Stimulated activated CD8-positive, alpha-beta memory T cell treated with anti-CD3 and anti-CD28 coated beads, Interleukin-2, amount 100 ng/mL, for 1 hour (primary cell): ENCODE measurements at regions not wholly inside any gene's neighbourhood (a gene's known extent, or its start where the extent isn't known, plus 50 kb on each side); places are given as distances from the start of the nearest gene placed in this dataset.
"Not testable (repeated sequence)": the region's sequence is repeated elsewhere in the genome, so short reads cannot be mapped to it uniquely, and the experiment has no call there.

Experiments used
- DNase-seq, 2 donors: peaks; one replicate each; pipeline ENCODE4 v3.0.0-alpha.2; 2020; ENCODE audit warnings: low read depth in 2 of 2

DNA sequence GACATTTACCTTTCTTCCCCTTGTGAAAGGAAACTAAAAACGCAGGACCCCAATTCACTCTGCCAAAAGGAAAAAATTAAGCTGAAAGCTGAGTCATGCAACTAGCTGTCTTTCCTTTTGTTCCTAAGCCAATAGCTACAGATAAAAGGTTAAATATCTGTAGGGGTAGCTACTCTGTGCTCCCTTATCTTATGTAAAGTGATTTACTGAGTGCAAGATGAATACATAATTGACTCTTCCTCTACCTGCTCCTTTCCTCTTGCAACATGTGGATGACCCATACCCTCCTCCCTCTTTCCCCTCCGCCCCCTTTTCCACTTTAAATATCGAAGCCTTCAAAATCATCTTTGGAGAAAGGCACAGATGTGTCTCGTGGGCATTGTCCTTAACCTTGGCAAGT, 68.0 kb upstream of the ZNF157 start:
- no peak for DNase-seq

DNA sequence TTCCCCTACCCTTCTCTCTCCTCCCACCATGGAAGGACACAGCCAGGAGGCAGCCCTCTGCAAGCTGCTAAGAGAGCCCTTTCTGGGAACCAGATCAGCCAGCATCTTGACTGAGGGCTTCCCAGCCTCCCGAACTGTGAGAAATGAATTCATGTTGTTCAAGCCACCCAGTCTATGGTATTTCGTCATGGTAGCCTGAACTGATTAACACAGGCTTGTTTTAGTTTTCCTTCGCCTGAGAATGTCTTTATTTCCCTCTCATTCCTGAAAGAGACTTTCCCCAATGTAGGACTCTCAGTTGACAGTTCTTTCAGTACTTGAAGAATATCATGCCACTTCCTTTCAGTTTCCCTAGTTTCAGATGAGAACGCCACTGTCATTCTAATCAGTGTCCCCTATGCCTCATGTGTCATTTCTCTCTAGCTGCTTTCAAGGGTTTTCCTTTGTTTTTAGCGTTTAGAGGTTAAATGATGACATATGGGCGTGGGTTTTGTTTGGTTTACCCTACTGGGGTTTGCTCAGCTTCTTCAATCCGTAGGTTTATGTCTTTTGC, 63.8 kb upstream of the ZNF157 start:
- not testable (repeated sequence) for DNase-seq

DNA sequence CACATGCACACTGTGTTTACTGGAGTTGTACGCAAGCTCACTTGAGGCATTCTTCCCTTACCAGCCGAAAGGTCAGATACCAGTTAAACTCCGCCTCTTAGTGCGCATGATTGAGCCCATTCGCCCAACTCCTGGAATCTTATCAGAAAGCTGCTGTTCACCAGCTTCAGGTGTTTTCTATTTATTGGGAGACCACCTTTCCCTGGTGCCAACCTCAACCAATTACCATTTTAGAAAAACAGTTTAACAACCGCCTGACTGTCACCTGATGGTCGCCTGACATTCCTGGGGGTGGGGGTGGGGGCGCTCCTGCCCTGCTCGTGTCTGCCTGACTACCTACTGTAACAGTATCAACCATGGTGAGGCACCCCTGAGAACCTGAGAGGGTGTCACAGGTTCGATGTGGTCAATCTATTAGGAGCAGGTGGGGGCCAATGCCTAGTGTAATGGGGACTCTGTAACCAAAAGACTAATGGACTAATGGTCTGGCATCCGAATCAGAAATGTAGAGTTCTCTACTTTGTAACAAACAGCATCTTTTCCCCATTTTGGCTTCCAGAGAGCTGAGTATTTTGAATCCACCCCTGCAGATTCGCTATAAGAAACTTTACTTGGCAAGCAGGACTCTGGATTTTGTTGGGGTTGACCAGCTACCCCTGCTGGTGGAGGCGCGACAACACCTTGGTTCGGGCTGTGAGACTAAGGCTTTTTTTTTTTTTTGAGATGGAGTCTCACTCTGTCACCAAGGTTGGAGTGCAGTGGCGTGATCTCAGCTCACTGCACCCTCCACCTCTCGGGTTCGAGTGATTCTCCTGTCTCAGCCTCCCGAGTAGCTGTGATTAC, 58.2 kb upstream of the ZNF157 start:
- peak in 1 of 2 donors; percentile 7 for DNase-seq

DNA sequence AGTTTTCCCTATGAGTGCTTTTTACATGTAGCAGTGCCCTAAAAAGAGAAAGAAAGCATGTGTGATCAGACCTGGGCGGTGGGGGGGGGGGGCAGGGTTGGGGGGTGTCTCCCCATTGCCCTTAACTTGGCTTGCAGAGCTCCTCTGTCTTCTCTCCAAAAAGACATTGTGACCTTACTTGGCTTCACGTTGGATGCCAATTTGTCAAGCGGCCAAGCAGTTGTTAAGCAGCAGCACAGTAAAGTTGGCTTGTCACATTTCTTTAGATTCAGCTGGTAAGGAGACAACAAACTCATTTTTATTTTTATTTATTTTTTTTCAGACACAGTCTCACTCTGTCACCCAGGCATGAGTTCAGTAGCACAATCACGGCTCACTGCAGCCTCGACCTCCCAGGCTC, 57.3 kb upstream of the ZNF157 start:
- no peak for DNase-seq

DNA sequence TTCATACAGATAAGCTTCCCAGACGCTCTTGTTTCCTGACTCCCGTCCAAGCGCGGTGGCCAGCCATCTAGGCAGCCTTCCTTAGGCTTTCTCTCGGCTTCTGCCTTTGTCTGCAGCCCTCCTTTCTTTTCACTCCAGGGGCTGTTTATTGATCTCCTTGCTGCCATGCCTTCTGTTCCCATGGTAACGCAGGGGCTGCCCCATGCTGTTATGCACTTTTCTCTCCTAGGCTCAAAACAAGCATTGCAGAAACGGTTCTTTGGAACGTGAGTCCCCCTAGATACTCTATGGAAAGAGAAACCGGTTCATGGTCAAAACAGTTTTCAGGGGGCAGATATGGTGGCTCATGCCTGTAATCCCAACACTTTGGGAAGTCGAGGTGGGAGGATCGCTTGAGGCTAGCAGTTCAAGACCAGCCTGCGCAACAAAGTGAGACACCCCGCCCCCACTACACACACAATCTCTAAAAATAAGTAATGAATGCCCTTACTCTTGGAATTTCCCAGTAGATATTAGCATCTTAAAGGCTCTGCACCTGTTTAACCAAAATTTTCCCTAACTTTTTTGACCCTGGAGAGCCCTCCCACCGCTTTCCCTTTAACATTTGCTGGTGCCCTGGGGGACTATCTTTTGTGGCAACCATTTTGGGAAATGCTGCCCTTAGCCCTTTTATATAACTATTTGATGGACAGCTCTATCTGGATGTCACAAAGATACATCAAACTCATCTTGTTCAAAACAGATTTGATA, 53.9 kb upstream of the ZNF157 start:
- DNase-seq, result no peak
